Neural progenitor cell (in vitro differentiated cells): ENCODE measurements at regions not wholly inside any gene's neighbourhood (a gene's known extent, or its start where the extent isn't known, plus 50 kb on each side); places are given as distances from the start of the nearest gene placed in this dataset.

ENCODE experiments used
- DNase-seq: peaks from one replicate; pipeline ENCODE4 v3.0.0-alpha.2; 2016; ENCODE audit warnings: low spot score
- H2AFZ ChIP-seq: fragments of 200-600 bp; sonication (generic); replicated peaks from 2 replicates; pipeline ENCODE4 v1.6.1; 2016; ENCODE audit warnings: antibody characterized with exemption
- H3F3A ChIP-seq: fragments of 200-600 bp; sonication (generic); 2 replicates; pipeline ENCODE4 v1.6.1; 2016; ENCODE audit warnings: antibody characterized with exemption, low read depth
- H3K27ac ChIP-seq: fragments of 200-600 bp; sonication (generic); 2 replicates; pipeline ENCODE4 v1.5.1; 2016; ENCODE audit warnings: mild to moderate bottlenecking
- H3K27me3 ChIP-seq: fragments of 200-600 bp; sonication (generic); 2 replicates; pipeline ENCODE4 v1.6.1; 2016; ENCODE audit warnings: mild to moderate bottlenecking, moderate library complexity
- H3K36me3 ChIP-seq: fragments of 200-600 bp; sonication (generic); 2 replicates; pipeline ENCODE4 v1.5.1; 2016
- H3K4me1 ChIP-seq: fragments of 200-600 bp; sonication (generic); 2 replicates; pipeline ENCODE4 v1.6.1; 2016; ENCODE audit warnings: mixed run types
- H3K4me2 ChIP-seq: fragments of 200-600 bp; sonication (generic); 2 replicates; pipeline ENCODE4 v1.6.1; 2016
- H3K4me3 ChIP-seq: fragments of 200-600 bp; sonication (generic); 2 replicates; pipeline ENCODE4 v1.5.1; 2016
- H3K79me2 ChIP-seq: fragments of 200-600 bp; sonication (generic); 2 replicates; pipeline ENCODE4 v1.6.1; 2016; ENCODE audit warnings: low read depth
- H3K9ac ChIP-seq: fragments of 200-600 bp; sonication (generic); 2 replicates; pipeline ENCODE4 v1.6.1; 2016
- H3K9me3 ChIP-seq: fragments of 200-600 bp; sonication (generic); 2 replicates; pipeline ENCODE4 v1.5.1; 2016; ENCODE audit warnings: low read depth
- H4K20me1 ChIP-seq: fragments of 200-600 bp; sonication (generic); 2 replicates; pipeline ENCODE4 v1.6.1; 2016; ENCODE audit warnings: low read depth
- H3K27ac Mint-ChIP-seq: 3 replicates; pipeline ENCODE4 v1.8.0; 2021; ENCODE audit warnings: mixed read lengths
- H3K27me3 Mint-ChIP-seq: 2 replicates; pipeline ENCODE4 v1.8.0; 2022; ENCODE audit warnings: low read depth, mild to moderate bottlenecking, inconsistent platforms, moderate library complexity, mixed read lengths; ENCODE audit not compliant: insufficient read depth
- H3K36me3 Mint-ChIP-seq: 3 replicates; pipeline ENCODE4 v1.8.0; 2021; ENCODE audit warnings: mixed read lengths
- H3K4me1 Mint-ChIP-seq: 3 replicates; pipeline ENCODE4 v1.8.0; 2021; ENCODE audit warnings: mixed read lengths
- H3K4me3 Mint-ChIP-seq: 3 replicates; pipeline ENCODE4 v1.8.0; 2021; ENCODE audit warnings: mild to moderate bottlenecking, moderate library complexity, mixed read lengths
- H3K9me3 Mint-ChIP-seq: 3 replicates; pipeline ENCODE4 v1.8.0; 2020; ENCODE audit warnings: mixed read lengths
- EZH2 ChIP-seq: fragments of 200-600 bp; sonication (generic); IDR thresholded peaks from 2 replicates; pipeline ENCODE4 v1.6.1; 2017; ENCODE audit warnings: antibody characterized with exemption, mild to moderate bottlenecking, moderate library complexity
- EZH2phosphoT487 ChIP-seq: fragments of 200-600 bp; sonication (generic); IDR thresholded peaks from 2 replicates; pipeline ENCODE4 v1.6.1; 2017; ENCODE audit warnings: antibody characterized with exemption
- TF ChIP-seq, protein P1 (sequence below): fragments of 200-600 bp; sonication (generic); IDR thresholded peaks from 2 replicates; pipeline ENCODE4 v1.5.1; 2017; ENCODE audit warnings: antibody characterized with exemption, mild to moderate bottlenecking

DNA sequence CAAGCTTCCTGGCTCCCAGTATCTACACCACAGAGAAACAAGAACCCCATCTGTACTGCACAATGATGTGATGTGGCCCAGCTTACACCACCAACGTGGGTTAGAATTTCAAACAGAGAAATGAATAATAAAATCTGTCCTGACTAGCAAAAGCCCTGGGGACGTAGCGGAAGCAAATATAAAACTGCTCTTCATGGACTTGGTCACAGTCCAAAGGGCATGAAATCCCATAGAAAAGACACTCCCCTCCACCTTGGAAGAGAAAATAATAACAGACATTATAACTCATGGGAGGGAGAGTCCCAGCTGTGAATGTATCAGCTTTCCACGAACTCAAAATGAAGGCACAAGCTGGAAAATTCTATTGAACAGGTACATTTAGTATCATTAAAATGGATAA lies 205.3 kb upstream of the GALNT17 start:
- no peaks in the 10 kb centered on the region for H3K36me3 Mint-ChIP-seq
- H3K9me3 ChIP-seq: no peaks in the 10 kb centered on the region
- no peak overlapping the region for H2AFZ ChIP-seq
- no peaks in the 10 kb centered on the region for H3K27me3 ChIP-seq
- H3K36me3 ChIP-seq: no peaks in the 10 kb centered on the region
- peaks cover 25% of the 10 kb centered on the region for H3F3A ChIP-seq
- H3K4me1 ChIP-seq: peaks cover 18% of the 10 kb centered on the region
- H3K4me3 ChIP-seq: no peak overlapping the region
- H3K27ac Mint-ChIP-seq: peak overlapping the region; percentile 36
- no peak overlapping the region for H3K9ac ChIP-seq
- TF ChIP-seq EZH2phosphoT487 (no peak), EZH2 (no peak)
- TF ChIP-seq, protein P1, sequence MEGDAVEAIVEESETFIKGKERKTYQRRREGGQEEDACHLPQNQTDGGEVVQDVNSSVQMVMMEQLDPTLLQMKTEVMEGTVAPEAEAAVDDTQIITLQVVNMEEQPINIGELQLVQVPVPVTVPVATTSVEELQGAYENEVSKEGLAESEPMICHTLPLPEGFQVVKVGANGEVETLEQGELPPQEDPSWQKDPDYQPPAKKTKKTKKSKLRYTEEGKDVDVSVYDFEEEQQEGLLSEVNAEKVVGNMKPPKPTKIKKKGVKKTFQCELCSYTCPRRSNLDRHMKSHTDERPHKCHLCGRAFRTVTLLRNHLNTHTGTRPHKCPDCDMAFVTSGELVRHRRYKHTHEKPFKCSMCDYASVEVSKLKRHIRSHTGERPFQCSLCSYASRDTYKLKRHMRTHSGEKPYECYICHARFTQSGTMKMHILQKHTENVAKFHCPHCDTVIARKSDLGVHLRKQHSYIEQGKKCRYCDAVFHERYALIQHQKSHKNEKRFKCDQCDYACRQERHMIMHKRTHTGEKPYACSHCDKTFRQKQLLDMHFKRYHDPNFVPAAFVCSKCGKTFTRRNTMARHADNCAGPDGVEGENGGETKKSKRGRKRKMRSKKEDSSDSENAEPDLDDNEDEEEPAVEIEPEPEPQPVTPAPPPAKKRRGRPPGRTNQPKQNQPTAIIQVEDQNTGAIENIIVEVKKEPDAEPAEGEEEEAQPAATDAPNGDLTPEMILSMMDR: no peak
- peaks cover 8% of the 10 kb centered on the region for H3K27me3 Mint-ChIP-seq
- no peak for DNase-seq
- peaks cover 16% of the 10 kb centered on the region for H3K4me1 Mint-ChIP-seq
- H3K79me2 ChIP-seq: no peaks in the 10 kb centered on the region
- no peak overlapping the region for H3K4me2 ChIP-seq
- H3K27ac ChIP-seq: no peak overlapping the region
- no peaks in the 10 kb centered on the region for H4K20me1 ChIP-seq
- no peak overlapping the region for H3K4me3 Mint-ChIP-seq
- H3K9me3 Mint-ChIP-seq: no peaks in the 10 kb centered on the region

DNA sequence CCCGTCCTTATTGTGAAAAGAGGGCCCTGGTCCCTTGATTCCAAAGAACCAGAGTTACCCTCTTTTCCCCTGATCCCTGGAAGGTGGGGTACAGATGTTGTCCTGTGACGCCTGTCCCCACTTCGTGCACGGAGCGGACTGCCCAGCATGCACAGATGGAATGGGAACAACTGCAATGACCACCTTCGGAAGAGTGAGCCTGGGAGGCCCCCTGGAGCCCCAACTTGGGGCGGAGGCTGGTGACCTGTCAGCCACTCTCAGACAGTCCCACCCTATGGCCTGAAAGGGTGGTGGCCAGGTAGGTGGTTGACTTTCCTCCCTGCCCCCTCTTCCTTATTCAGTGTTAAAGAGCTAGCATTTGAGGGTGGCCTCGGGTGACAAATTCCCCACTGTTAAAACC lies 196.6 kb upstream of the GALNT17 start:
- no peak overlapping the region for H3K9ac ChIP-seq
- H3K4me1 ChIP-seq: peaks cover 9% of the 10 kb centered on the region
- TF ChIP-seq, protein P1: no peak
- TF ChIP-seq EZH2 (no peak), EZH2phosphoT487 (no peak)
- no peaks in the 10 kb centered on the region for H3F3A ChIP-seq
- no peaks in the 10 kb centered on the region for H3K79me2 ChIP-seq
- H3K36me3 ChIP-seq: no peaks in the 10 kb centered on the region
- no peaks in the 10 kb centered on the region for H3K9me3 ChIP-seq
- no peak overlapping the region for H3K4me3 ChIP-seq
- H3K4me2 ChIP-seq: no peak overlapping the region
- Mint-ChIP-seq H3K36me3 (no peaks in the 10 kb centered on the region), H3K4me3 (no peak overlapping the region), H3K27me3 (no peaks in the 10 kb centered on the region), H3K27ac (no peak overlapping the region), H3K4me1 (no peaks in the 10 kb centered on the region), H3K9me3 (peaks cover 5% of the 10 kb centered on the region)
- H3K27ac ChIP-seq: no peak overlapping the region
- no peak for DNase-seq
- H4K20me1 ChIP-seq: no peaks in the 10 kb centered on the region
- H3K27me3 ChIP-seq: no peaks in the 10 kb centered on the region
- H2AFZ ChIP-seq: peak overlapping the region; percentile 82

DNA sequence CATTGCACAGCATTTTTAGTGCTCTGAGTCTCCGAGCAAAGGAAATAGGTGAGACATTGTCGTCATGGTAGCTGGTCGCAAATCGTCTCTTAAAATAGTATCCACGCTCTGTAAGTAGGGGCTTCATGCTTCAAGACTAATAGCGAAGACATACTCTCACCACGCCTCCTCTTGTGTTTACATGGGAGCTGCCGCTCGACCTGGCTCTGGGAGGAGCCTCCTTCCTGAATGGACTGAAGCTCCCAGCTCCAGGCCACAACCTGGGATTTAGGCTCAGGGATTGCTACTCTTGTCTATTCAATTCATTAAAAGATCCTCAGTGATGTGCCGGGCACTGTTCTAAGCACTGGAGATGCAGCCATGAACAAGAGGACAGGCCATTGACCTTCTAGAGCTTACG lies 196.1 kb upstream of the GALNT17 start:
- Histone ChIP-seq H3K9me3 (no peaks in the 10 kb centered on the region), H3F3A (no peaks in the 10 kb centered on the region), H3K27ac (no peak overlapping the region), H3K4me3 (no peak overlapping the region), H3K27me3 (no peaks in the 10 kb centered on the region), H3K79me2 (no peaks in the 10 kb centered on the region), H2AFZ (peak overlapping the region; percentile 82), H3K36me3 (no peaks in the 10 kb centered on the region), H3K9ac (no peak overlapping the region), H3K4me1 (peaks cover 9% of the 10 kb centered on the region), H4K20me1 (no peaks in the 10 kb centered on the region), H3K4me2 (no peak overlapping the region)
- TF ChIP-seq EZH2phosphoT487 (no peak), EZH2 (no peak)
- TF ChIP-seq, protein P1: no peak
- DNase-seq: no peak
- Mint-ChIP-seq H3K27me3 (no peaks in the 10 kb centered on the region), H3K4me1 (no peaks in the 10 kb centered on the region), H3K4me3 (no peak overlapping the region), H3K27ac (no peak overlapping the region), H3K36me3 (no peaks in the 10 kb centered on the region), H3K9me3 (peaks cover 5% of the 10 kb centered on the region)
